Activated T-helper 1 cell treated with Interleukin-2 at 50 U/mL for 16 hours (primary cell): ENCODE measurements at regions not wholly inside any gene's neighbourhood (a gene's known extent, or its start where the extent isn't known, plus 50 kb on each side); places are given as distances from the start of the nearest gene placed in this dataset.

Experiments
- DNase-seq: peaks from one replicate; pipeline ENCODE4 v3.0.0-alpha.2; 2020; ENCODE audit warnings: low read depth

DNA sequence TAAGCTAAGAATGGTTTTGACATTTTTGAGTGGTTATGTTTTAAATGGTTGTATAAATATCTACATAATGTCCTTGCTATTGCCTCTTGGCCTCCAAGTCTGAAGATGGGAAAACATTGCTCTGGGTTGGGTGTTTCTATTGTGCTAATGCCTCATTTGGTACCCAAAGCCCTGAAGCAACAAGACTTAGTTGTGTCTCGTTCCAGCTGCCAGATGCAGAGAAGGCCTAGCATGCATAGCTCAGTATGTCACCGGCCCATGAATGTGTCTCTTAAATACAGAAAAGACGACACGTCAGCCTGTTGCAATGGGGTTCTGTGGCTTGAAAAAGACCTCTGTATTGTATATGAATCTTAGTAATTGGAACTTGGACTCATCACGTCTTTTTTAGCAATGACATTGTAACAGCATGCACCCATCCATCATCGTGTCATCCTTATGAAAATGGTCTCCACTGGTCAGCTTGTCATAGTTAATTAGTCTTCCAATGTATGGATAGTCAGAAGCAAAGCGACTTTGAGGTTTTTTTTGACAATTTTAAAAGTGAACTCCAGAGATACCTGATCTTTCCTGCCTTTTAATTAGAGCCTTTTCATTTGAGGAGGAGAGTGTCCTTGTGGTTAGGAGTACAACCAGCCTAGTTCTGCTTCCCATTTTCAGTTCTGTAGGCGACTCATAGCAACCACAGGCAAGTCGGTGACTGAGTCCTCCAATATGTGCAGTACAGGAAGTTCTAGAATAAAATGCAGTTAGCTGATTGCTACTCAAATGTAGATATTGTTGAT lies 126.4 kb upstream of the GATB start:
- no peak for DNase-seq

DNA sequence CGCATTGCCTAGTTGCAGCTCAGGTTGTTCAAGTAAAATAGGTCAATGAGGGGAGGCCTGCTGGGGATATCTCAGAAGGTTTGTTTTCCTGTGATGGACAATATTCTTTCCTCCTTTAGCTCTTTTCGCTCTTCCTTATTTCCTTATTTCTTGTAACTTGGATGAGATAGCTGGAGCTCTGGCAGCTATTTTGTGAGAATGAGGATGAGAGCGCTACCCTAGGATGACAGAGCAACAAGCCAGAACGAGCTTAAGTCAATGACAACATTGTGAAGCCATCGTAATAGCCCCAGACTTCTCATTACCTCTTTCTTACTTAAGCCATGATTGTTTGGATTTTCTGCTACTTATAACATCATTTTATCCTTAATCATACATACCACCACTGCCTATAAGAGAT lies 124.3 kb upstream of the GATB start:
- no peak for DNase-seq

- DNase-seq: no peak
Measured at GRCh38 chr4:151883747-151884146, 122.9 kb upstream of the GATB start.

GRCh38 chr4:151882072-151882803 lies 121.4 kb upstream of the GATB start:
- DNase-seq: no peak

DNA sequence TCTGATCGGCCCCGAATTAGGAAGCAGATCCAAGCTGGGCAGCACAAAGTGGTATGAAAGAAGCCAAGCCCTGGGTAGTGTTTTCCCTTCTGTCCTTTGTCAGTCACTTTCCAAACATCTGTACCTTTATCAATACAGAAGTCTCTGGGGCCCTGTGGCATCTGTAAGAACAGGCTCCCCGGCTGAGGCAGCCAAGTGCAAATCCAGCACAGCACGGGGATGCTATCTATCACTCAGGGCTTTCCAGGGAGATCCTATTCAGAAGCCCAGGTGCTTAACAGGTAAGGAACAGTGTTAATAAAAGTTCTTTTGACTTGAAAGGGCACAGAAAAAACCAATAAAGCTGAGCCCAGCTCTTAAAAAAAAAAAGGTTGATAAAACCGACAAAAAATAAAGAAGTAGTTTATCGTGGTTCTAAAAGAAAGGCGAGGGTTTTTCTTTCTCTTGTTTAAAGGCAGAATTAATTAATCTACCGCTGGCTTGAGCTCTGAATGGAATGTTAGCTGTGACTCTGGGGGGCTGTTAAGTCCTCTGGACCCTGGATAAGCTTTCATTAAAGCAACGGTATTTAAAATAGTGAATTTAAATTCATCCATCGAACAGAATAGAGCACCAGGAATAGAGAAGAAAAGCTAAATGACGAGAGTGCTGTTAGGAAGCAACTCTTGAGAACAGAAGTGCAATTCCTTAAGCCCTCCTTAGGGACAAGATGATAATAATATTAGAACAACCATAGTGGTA lies 119.1 kb upstream of the GATB start:
- DNase-seq: no peak

GRCh38 chr4:151876381-151876988 lies 115.7 kb upstream of the GATB start:
- no peak for DNase-seq

DNA sequence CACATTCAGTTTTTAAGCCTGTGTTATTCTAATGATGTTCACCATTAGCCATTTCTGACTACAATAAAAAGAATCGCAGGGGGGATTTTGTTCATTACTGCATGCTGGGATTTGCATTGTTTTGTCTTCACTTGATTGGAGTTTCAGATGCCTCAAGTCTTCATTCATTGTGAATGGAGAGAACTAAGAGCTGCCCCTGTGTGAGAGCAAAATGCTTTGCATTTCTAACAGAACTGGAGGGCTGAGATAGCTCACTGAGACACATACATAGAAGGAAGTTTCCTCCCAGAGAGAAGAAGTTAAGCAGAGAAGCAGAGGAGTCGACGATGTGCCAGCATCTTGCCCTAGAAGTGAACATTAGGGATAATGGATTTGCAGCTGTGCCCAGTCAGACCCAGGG lies 113.5 kb upstream of the GATB start:
- no peak for DNase-seq

DNA sequence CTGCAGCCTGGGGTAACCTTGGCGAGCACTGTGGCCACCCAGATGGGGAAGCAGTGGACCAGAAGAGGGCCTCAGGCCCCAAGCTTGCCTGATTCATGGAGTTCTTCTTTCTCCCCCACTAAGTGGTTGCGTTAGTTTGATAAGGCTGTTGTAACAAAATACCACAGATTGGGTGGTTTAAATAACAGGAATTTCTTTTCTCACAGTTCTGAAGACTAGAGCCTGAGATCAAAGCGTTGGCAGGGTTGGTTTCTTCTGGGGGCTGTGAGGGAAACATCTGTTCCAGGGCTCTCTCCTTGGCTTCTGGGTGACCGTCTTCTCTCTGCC lies 105.7 kb upstream of the GATB start:
- no peak for DNase-seq

- DNase-seq: no peak
Measured at GRCh38 chr4:151865744-151866591, 105.2 kb upstream of the GATB start.

- DNase-seq: no peak
Measured at GRCh38 chr4:151865312-151865711, 104.5 kb upstream of the GATB start.

DNA sequence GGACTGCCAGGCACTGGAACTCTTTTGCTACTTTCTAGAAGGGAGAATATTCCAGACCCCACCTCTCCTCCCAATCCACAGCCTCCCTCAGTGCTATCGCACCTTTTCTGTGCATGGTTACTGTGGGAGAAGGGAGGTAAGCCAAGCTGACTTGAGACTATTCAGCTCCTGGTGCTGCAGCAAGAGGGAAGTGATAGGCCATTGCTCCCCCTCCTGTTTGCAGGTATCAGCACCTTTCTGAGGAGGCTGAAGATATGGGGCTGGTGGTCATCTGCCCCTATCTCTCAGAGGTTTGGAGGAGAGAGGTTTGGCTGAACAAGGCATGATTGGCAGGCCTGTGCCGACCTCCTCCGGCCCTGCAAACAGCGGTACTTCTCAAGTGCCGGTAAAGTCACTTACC lies 103.3 kb upstream of the GATB start:
- no peak for DNase-seq

GRCh38 chr4:151862766-151863165 lies 102.0 kb upstream of the GATB start:
- no peak for DNase-seq

DNA sequence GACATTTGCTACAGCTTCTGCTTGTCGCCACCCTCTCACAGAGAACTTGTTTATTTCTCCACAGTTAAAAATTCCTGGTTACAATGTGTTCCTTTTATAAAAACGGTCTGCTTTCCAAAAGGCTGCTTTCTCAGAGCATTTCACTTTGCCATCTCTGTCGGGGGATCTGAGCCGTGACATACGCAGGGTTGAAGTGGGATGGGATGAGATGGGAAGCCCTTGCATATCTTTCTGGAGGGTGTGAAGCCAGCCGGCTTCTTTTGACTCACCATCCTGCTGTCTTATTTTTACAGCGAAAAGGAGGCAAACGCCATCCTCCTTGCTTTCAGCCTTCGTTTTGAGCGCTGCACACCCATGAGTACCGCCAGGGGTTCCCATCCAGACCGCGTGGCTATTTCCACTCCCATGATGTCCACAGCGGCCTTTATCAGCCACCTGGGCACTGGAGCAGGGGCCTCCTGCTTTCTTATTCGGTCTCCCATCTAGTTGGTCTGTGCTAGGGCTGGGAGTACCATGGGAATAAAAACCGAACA lies 99.8 kb upstream of the GATB start:
- DNase-seq: no peak

GRCh38 chr4:151859641-151860040 lies 98.8 kb upstream of the GATB start:
- no peak for DNase-seq

DNA sequence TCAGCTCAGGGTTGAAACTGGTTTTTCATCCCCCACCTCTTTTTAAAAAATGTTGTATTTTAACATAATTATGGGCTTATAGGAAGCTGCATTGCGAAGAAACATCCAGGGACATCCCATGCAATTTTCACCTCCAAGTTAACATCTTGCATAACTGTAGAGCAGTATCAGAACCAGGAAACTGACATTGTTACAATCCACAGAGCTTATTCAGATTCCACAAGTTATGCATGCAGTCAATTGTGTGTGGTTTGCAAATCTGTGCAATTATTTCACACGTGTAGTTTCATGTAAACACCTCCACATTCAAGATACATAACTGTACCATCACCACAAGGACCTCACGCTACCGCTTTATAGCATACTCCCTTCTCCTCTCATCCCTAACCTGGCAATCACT lies 97.5 kb upstream of the GATB start:
- DNase-seq: no peak

- DNase-seq: no peak
Measured at GRCh38 chr4:151857368-151857767, 96.6 kb upstream of the GATB start.

- DNase-seq: no peak
Measured at GRCh38 chr4:151855747-151856146, 94.9 kb upstream of the GATB start.

- DNase-seq: no peak
Measured at GRCh38 chr4:151854731-151855130, 93.9 kb upstream of the GATB start.

DNA sequence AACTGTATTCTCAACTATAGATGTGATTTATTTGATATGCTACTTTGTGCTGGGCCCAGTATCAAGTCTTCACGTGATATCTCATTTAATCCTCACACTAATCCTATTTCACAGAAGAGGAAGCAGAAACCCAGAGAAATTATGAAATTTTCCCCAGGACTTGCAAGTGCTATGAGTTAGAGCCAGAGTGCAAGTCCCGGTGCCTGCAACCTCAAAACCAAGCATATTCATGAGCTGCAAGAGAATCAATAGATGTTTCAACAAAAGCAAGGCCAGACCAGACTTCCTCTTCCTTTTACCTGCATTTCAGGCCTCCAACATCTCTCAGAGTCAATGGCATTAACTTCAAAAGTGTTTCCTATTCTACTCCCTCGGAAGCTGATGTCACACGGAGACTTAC lies 92.2 kb upstream of the GATB start:
- no peak for DNase-seq

DNA sequence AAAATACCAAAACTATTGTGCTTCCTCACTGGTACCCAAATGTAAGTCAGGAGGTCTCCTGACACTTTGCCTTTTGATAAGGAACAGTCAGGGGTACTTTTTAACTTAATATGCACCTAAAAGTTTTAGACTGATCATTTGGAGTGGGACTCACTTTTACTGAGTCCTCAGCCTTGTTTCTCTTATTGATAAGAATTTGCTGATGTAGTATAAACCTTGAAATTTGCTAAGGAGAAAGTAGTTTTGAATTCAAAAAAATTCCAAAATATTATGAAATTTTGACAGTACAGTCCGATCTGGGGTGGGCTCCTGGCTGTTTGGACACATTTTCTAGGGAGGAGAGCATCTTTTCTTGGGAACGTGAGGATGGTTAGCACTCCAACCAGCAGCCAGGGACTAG lies 91.4 kb upstream of the GATB start:
- no peak for DNase-seq

GRCh38 chr4:151851354-151851753 lies 90.5 kb upstream of the GATB start:
- no peak for DNase-seq

- DNase-seq: no peak
Measured at GRCh38 chr4:151850791-151851213, 90.0 kb upstream of the GATB start.
